B cell (primary cell): ENCODE measurements at regions not wholly inside any gene's neighbourhood (a gene's known extent, or its start where the extent isn't known, plus 50 kb on each side); places are given as distances from the start of the nearest gene placed in this dataset.

ENCODE experiments used
- ATAC-seq: fragments of 200-7000 bp; cut with Tn5 transposase; one replicate; pipeline ENCODE4 v1.10.0; 2021; ENCODE audit warnings: low read depth, mild to moderate bottlenecking, moderate number of reproducible peaks, moderate library complexity
- CTCF ChIA-PET: fragments of 350-600 bp; sonication (Branson Sonifier 250); formaldehyde crosslinking; loops from one replicate; lab custom pipeline; 2021; ENCODE audit warnings: antibody characterized with exemption, inconsistent platforms; lab: Charles Lee
- POLR2A ChIA-PET: fragments of 350-600 bp; sonication (Branson Sonifier 250); formaldehyde crosslinking; loops from one replicate; lab custom pipeline; 2021; ENCODE audit warnings: antibody characterized with exemption; lab: Charles Lee
- DNase-seq: peaks from one replicate; pipeline ENCODE4 v3.0.0; 2013
- H2AFZ ChIP-seq: 2 replicates; pipeline ENCODE4 v1.6.1; 2012; ENCODE audit warnings: mild to moderate bottlenecking, low read depth, low read length; ENCODE audit not compliant: insufficient read depth, poor library complexity, severe bottlenecking
- H3K27ac ChIP-seq, 2 donors: 1 replicate in 1 of 2; 2 replicates in 1 of 2; pipeline ENCODE4 v1.5.1; 2012 to 2013; ENCODE audit warnings: low read length in 2 of 2, mild to moderate bottlenecking in 2 of 2, moderate library complexity in 1 of 2
- H3K27me3 ChIP-seq, 4 experiments: fragments of 200-600 bp in 1 of 4; sonication (generic) in 1 of 4; replicated peaks in 1 of 4; 1 replicate in 2 of 4; 2 replicates in 2 of 4; pipeline versions ENCODE4 v1.6.1 to v1.7.0; 2013 to 2016; ENCODE audit warnings: low read length in 3 of 4, mild to moderate bottlenecking in 2 of 4, mixed read lengths in 1 of 4, moderate library complexity in 1 of 4; ENCODE audit not compliant: insufficient read depth in 4 of 4, control insufficient read depth in 3 of 4; ENCODE audit errors: control extremely low read depth in 1 of 4
- H3K36me3 ChIP-seq, 2 experiments: replicated peaks in 1 of 2; 1 replicate in 1 of 2; 2 replicates in 1 of 2; pipeline versions ENCODE4 v1.6.1 to v1.7.1; 2013; ENCODE audit warnings: low read length in 1 of 2; ENCODE audit not compliant: insufficient read depth in 2 of 2, control insufficient read depth in 1 of 2; ENCODE audit errors: control extremely low read depth in 1 of 2, extremely low read depth in 1 of 2
- H3K4me1 ChIP-seq, 2 donors: fragments of 200-600 bp in 1 of 2; sonication (generic) in 1 of 2; 1 replicate in 1 of 2; 2 replicates in 1 of 2; pipeline versions ENCODE4 v1.5.1 to v1.6.1; 2013 to 2017; ENCODE audit warnings: low read length in 2 of 2; ENCODE audit not compliant: control insufficient read depth in 2 of 2, insufficient read depth in 2 of 2
- H3K4me2 ChIP-seq: replicated peaks from 2 replicates; pipeline ENCODE3; 2012; ENCODE audit warnings: mild to moderate bottlenecking, low read depth, low read length; ENCODE audit not compliant: poor library complexity, severe bottlenecking
- H3K4me3 ChIP-seq, 5 experiments: fragments of 200-600 bp in 1 of 5; sonication (generic) in 1 of 5; 1 replicate in 3 of 5; 2 replicates in 2 of 5; pipeline versions ENCODE4 v1.5.1 to v1.7.0; 2011 to 2016; ENCODE audit warnings: low read length in 4 of 5, mild to moderate bottlenecking in 4 of 5, low read depth in 2 of 5, control low read depth in 1 of 5, moderate library complexity in 1 of 5; ENCODE audit not compliant: insufficient read depth in 1 of 5; ENCODE audit errors: control extremely low read depth in 1 of 5, extremely low read depth in 1 of 5
- H3K79me2 ChIP-seq: fragments of 200-600 bp; sonication (generic); one replicate; pipeline ENCODE4 v1.6.0; 2016; ENCODE audit warnings: low read length; ENCODE audit not compliant: control insufficient read depth, insufficient read depth
- H3K9ac ChIP-seq: fragments of 200-600 bp; sonication (generic); 2 replicates; pipeline ENCODE4 v1.6.1; 2017; ENCODE audit warnings: mild to moderate bottlenecking, low read length, moderate library complexity
- H3K9me3 ChIP-seq, 3 donors: one replicate each; pipeline versions ENCODE4 v1.6.1 to v1.7.1; 2013; ENCODE audit warnings: low read length in 2 of 3; ENCODE audit not compliant: control insufficient read depth in 2 of 3, insufficient read depth in 1 of 3; ENCODE audit errors: control extremely low read depth in 1 of 3
- H4K20me1 ChIP-seq: 2 replicates; pipeline ENCODE4 v1.6.0; 2012; ENCODE audit warnings: mild to moderate bottlenecking, low read length; ENCODE audit not compliant: insufficient read depth, control insufficient read depth, poor library complexity, severe bottlenecking
- H3K27ac Mint-ChIP-seq: one replicate; pipeline ENCODE4 v1.8.0; 2021; ENCODE audit warnings: mixed read lengths
- H3K27me3 Mint-ChIP-seq: one replicate; pipeline ENCODE4 v1.8.0; 2021; ENCODE audit warnings: mixed read lengths
- H3K4me1 Mint-ChIP-seq: one replicate; pipeline ENCODE4 v1.8.0; 2021; ENCODE audit warnings: mixed read lengths
- H3K4me3 Mint-ChIP-seq: one replicate; pipeline ENCODE4 v1.8.0; 2021; ENCODE audit warnings: mixed read lengths
- H3K9me3 Mint-ChIP-seq: one replicate; pipeline ENCODE4 v1.8.0; 2022; ENCODE audit warnings: mixed read lengths; ENCODE audit not compliant: insufficient read depth
- EZH2 ChIP-seq: IDR thresholded peaks from 2 replicates; pipeline ENCODE4 v1.6.1; 2012; ENCODE audit warnings: borderline replicate concordance, low read depth, mild to moderate bottlenecking, moderate library complexity, low read length; ENCODE audit not compliant: insufficient read depth, poor library complexity, severe bottlenecking
- WGBS: methylation state at CpG from one replicate; pipeline ENCODE4 v1.1.5; 2013; ENCODE audit warnings: missing lambda C conversion rate; ENCODE audit not compliant: insufficient coverage; 5-methylcytosine and 5-hydroxymethylcytosine counted together
- intact Hi-C: fragments of 100-400 bp; cut with micrococcal nuclease; formaldehyde crosslinking; loops from one replicate; pipeline ENCODE4 v1.10.0; 2022
- TF ChIP-seq, protein P1 (sequence below): fragments of 200-600 bp; IDR thresholded peaks from one replicate; pipeline ENCODE4 v1.8.0; 2022; ENCODE audit warnings: antibody characterized with exemption, mild to moderate bottlenecking

DNA sequence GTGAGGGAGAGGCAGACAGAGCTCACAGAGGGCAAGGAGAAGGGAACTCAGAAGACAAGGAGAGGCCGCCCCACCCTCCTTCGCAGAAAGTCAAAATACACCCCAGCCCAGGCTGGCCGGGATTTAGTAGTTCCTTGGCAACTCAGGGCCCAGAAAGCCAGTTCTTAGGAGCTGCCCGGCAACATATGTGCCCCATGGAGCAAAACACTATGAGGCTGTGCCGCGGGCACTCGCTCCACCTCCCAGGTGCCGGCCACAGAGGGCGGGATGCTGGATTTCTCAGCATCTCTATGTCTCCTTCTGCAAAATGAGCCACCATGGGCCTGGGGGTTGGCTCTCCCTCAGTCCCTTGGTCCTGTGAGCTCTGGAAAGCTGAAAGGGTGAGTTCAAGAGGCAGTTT is 93.8 kb upstream of the CACNA1A start:
- POLR2A ChIA-PET = no interaction called here
- no peak overlapping the region for H3K27ac ChIP-seq
- no peak overlapping the region for H3K4me3 Mint-ChIP-seq
- no peaks in the 10 kb centered on the region for H3K79me2 ChIP-seq
- CTCF ChIA-PET = interaction anchor here (2.2 kb wide), 1 partner anchor 122 kb away, joined by 5 read pairs; no protein-coding TSS in a partner anchor
- no peak overlapping the region for H2AFZ ChIP-seq
- no peaks in the 10 kb centered on the region for H3K36me3 ChIP-seq
- peaks cover 0 to 5% (median 1%) of the 10 kb centered on the region in 4 experiments for H3K27me3 ChIP-seq
- H3K4me1 Mint-ChIP-seq = no peaks in the 10 kb centered on the region
- H3K4me3 ChIP-seq = no peak overlapping the region
- H3K4me1 ChIP-seq = no peaks in the 10 kb centered on the region
- H3K9ac ChIP-seq = no peak overlapping the region
- no peaks in the 10 kb centered on the region for H3K9me3 Mint-ChIP-seq
- TF ChIP-seq, protein P1, sequence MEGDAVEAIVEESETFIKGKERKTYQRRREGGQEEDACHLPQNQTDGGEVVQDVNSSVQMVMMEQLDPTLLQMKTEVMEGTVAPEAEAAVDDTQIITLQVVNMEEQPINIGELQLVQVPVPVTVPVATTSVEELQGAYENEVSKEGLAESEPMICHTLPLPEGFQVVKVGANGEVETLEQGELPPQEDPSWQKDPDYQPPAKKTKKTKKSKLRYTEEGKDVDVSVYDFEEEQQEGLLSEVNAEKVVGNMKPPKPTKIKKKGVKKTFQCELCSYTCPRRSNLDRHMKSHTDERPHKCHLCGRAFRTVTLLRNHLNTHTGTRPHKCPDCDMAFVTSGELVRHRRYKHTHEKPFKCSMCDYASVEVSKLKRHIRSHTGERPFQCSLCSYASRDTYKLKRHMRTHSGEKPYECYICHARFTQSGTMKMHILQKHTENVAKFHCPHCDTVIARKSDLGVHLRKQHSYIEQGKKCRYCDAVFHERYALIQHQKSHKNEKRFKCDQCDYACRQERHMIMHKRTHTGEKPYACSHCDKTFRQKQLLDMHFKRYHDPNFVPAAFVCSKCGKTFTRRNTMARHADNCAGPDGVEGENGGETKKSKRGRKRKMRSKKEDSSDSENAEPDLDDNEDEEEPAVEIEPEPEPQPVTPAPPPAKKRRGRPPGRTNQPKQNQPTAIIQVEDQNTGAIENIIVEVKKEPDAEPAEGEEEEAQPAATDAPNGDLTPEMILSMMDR = no peak
- TF ChIP-seq EZH2 = no peak
- DNase-seq (no peak), ATAC-seq (no peak)
- H3K27ac Mint-ChIP-seq = no peak overlapping the region
- H4K20me1 ChIP-seq = no peaks in the 10 kb centered on the region
- H3K9me3 ChIP-seq = peaks cover 0 to 2% (median 0%) of the 10 kb centered on the region in 3 donors
- intact Hi-C loops = no loop called here
- H3K27me3 Mint-ChIP-seq = peaks cover 29% of the 10 kb centered on the region
- 93% methylated on average over 7 of the region's 9 CpGs for WGBS
- no peak overlapping the region for H3K4me2 ChIP-seq

DNA sequence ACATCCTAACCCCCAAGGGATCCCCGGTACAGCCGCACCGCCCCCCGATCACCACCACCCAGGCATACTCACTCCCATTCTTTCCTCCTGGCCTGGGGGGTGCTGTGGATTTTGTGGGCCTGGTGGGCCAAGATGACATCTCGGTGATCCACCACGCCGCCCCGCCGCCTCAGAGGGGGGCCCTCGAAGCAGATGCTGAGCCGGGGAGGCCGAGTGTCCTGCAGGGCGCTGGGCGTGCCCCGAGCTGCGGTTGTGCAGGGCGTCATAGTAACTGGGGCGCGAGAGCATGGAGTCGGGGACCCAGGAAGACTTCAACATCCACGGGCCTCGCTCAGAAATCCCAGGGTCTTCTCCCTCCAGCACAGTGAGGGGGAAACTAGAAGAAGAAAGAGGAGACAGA is 93.4 kb upstream of the CACNA1A start:
- ATAC-seq (no peak), DNase-seq (no peak)
- H3K27ac ChIP-seq = no peak overlapping the region
- no peak overlapping the region for H3K4me3 ChIP-seq
- H3K4me1 Mint-ChIP-seq = no peaks in the 10 kb centered on the region
- H3K27ac Mint-ChIP-seq = no peak overlapping the region
- TF ChIP-seq EZH2 = no peak
- TF ChIP-seq, protein P1 = no peak
- intact Hi-C loops = no loop called here
- H3K9ac ChIP-seq = no peak overlapping the region
- no peaks in the 10 kb centered on the region for H4K20me1 ChIP-seq
- ChIA-PET POLR2A (interaction anchor here (0.6 kb wide), 1 partner anchor 266 kb away, joined by 3 read pairs; no protein-coding TSS in a partner anchor), CTCF (interaction anchor here (0.7 to 2.2 kb wide), 3 partner anchors 122 to 267 kb away, joined by 3 to 5 read pairs (median 4); no protein-coding TSS in a partner anchor)
- H3K9me3 Mint-ChIP-seq = no peaks in the 10 kb centered on the region
- no peaks in the 10 kb centered on the region for H3K79me2 ChIP-seq
- no peaks in the 10 kb centered on the region for H3K36me3 ChIP-seq
- peaks cover 0 to 5% (median 1%) of the 10 kb centered on the region in 4 experiments for H3K27me3 ChIP-seq
- WGBS = 81% methylated on average over 8 of the region's 22 CpGs
- H3K4me2 ChIP-seq = no peak overlapping the region
- no peak overlapping the region for H3K4me3 Mint-ChIP-seq
- peaks cover 0 to 2% (median 0%) of the 10 kb centered on the region in 3 donors for H3K9me3 ChIP-seq
- no peaks in the 10 kb centered on the region for H3K4me1 ChIP-seq
- H3K27me3 Mint-ChIP-seq = peaks cover 32% of the 10 kb centered on the region
- no peak overlapping the region for H2AFZ ChIP-seq
